ENCODE measurements at regions not wholly inside any gene's neighbourhood (a gene's known extent, or its start where the extent isn't known, plus 50 kb on each side); places are given as distances from the start of the nearest gene placed in this dataset.

DNA sequence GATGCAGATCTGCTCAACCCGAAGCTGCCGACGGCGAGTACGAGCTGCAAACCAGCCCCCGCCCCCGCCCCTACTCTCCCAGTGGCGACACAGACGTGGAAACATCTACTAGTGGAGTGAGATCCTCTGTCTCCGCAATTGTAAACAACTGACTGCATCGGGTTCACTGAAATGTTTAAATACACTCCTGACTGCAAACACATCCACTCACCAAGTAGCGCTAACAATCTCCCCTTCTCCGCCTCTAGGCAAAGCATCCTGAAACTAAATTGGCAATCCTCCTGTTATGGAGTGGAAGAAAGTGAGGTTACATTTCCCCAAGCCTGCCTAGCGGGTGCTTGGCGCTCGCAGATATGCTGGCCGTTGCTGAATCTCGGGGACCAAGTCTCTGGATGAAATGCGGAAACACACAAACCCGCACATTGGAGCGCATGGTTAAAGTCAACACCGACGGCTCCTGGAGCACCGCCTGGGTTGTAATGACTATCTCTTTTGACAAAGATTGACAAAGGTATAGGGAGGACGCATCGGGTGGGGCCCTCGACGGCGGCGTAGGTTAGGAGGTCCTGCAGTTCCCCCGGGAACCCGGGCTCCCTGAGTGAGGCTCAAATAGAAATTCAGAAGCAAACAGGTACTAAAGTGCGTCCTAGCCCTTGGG lies 117.0 kb upstream of the TEX13C start:
- DNase-seq (ENCODE audit: low read depth) (no peak), FAIRE-seq (no peak)
- no peak overlapping the region for H3K9ac ChIP-seq (ENCODE audit: low read length)
- H2AFZ ChIP-seq (ENCODE audit: low read depth, low read length): no peak overlapping the region
- H3K27ac Mint-ChIP-seq (ENCODE audit: unreplicated experiment): no peak overlapping the region
- no peaks in the 10 kb centered on the region for H3K36me3 ChIP-seq (ENCODE audit: insufficient read depth, low read length)
- H3K4me1 ChIP-seq (ENCODE audit: insufficient read depth, low read length): no peaks in the 10 kb centered on the region
- TF ChIP-seq EZH2 (IDR thresholded peaks at IDR 0.05; ENCODE audit: insufficient read depth, low read length): peak; percentile 41
- TF ChIP-seq, protein P1, sequence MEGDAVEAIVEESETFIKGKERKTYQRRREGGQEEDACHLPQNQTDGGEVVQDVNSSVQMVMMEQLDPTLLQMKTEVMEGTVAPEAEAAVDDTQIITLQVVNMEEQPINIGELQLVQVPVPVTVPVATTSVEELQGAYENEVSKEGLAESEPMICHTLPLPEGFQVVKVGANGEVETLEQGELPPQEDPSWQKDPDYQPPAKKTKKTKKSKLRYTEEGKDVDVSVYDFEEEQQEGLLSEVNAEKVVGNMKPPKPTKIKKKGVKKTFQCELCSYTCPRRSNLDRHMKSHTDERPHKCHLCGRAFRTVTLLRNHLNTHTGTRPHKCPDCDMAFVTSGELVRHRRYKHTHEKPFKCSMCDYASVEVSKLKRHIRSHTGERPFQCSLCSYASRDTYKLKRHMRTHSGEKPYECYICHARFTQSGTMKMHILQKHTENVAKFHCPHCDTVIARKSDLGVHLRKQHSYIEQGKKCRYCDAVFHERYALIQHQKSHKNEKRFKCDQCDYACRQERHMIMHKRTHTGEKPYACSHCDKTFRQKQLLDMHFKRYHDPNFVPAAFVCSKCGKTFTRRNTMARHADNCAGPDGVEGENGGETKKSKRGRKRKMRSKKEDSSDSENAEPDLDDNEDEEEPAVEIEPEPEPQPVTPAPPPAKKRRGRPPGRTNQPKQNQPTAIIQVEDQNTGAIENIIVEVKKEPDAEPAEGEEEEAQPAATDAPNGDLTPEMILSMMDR (IDR thresholded peaks at IDR 0.05; ENCODE audit: insufficient read depth, low read depth, low read length): no peak
- H3K4me3 ChIP-seq (ENCODE audit: insufficient read depth, low read depth, low read length): no peak overlapping the region
- H3K4me3 Mint-ChIP-seq (ENCODE audit: unreplicated experiment): peak overlapping the region; percentile 88
- no peaks in the 10 kb centered on the region for H3K9me3 Mint-ChIP-seq (ENCODE audit: unreplicated experiment)
- no peaks in the 10 kb centered on the region for H4K20me1 ChIP-seq (ENCODE audit: insufficient read depth, low read length)
- no peaks in the 10 kb centered on the region for H3K4me1 Mint-ChIP-seq (ENCODE audit: low read depth, unreplicated experiment)
- H3K27ac ChIP-seq (ENCODE audit: low read depth, low read length): no peak overlapping the region
- H3K36me3 Mint-ChIP-seq (ENCODE audit: low read depth, unreplicated experiment): no peaks in the 10 kb centered on the region
- no peak overlapping the region for H3K4me2 ChIP-seq (ENCODE audit: low read length)
- no peaks in the 10 kb centered on the region for H3K79me2 ChIP-seq (ENCODE audit: insufficient read depth, low read length)
- H3K9me3 ChIP-seq (ENCODE audit: insufficient read depth, low read depth, low read length): no peaks in the 10 kb centered on the region
- peaks cover 12% of the 10 kb centered on the region for H3K27me3 ChIP-seq (ENCODE audit: insufficient read depth, low read length)
- peaks cover 12% of the 10 kb centered on the region for H3K27me3 Mint-ChIP-seq (ENCODE audit: low read depth, unreplicated experiment)

- Histone ChIP-seq H3K9me3 (ENCODE audit: insufficient read depth, low read depth, low read length) (no peaks in the 10 kb centered on the region), H3K27me3 (ENCODE audit: insufficient read depth, low read length) (peaks cover 12% of the 10 kb centered on the region), H2AFZ (ENCODE audit: low read depth, low read length) (no peak overlapping the region), H3K4me2 (ENCODE audit: low read length) (no peak overlapping the region), H3K79me2 (ENCODE audit: insufficient read depth, low read length) (no peaks in the 10 kb centered on the region), H3K36me3 (ENCODE audit: insufficient read depth, low read length) (no peaks in the 10 kb centered on the region), H3K27ac (ENCODE audit: low read depth, low read length) (no peak overlapping the region), H4K20me1 (ENCODE audit: insufficient read depth, low read length) (no peaks in the 10 kb centered on the region), H3K4me1 (ENCODE audit: insufficient read depth, low read length) (no peaks in the 10 kb centered on the region), H3K9ac (ENCODE audit: low read length) (no peak overlapping the region), H3K4me3 (ENCODE audit: insufficient read depth, low read depth, low read length) (no peak overlapping the region)
- no peak for FAIRE-seq
- no peak for DNase-seq (ENCODE audit: low read depth)
- TF ChIP-seq, protein P1 (IDR thresholded peaks at IDR 0.05; ENCODE audit: insufficient read depth, low read depth, low read length): no peak
- TF ChIP-seq EZH2 (IDR thresholded peaks at IDR 0.05; ENCODE audit: insufficient read depth, low read length): no peak
- H3K4me3 Mint-ChIP-seq (ENCODE audit: unreplicated experiment): peak overlapping the region; percentile 88
- no peak overlapping the region for H3K27ac Mint-ChIP-seq (ENCODE audit: unreplicated experiment)
- H3K4me1 Mint-ChIP-seq (ENCODE audit: low read depth, unreplicated experiment): no peaks in the 10 kb centered on the region
- H3K36me3 Mint-ChIP-seq (ENCODE audit: low read depth, unreplicated experiment): no peaks in the 10 kb centered on the region
- peaks cover 12% of the 10 kb centered on the region for H3K27me3 Mint-ChIP-seq (ENCODE audit: low read depth, unreplicated experiment)
- no peaks in the 10 kb centered on the region for H3K9me3 Mint-ChIP-seq (ENCODE audit: unreplicated experiment)
Observed at GRCh38 chrX:125203365-125203736, 116.3 kb upstream of the TEX13C start.
